ENCODE measurements at regions not wholly inside any gene's neighbourhood (a gene's known extent, or its start where the extent isn't known, plus 50 kb on each side); places are given as distances from the start of the nearest gene placed in this dataset.

DNA sequence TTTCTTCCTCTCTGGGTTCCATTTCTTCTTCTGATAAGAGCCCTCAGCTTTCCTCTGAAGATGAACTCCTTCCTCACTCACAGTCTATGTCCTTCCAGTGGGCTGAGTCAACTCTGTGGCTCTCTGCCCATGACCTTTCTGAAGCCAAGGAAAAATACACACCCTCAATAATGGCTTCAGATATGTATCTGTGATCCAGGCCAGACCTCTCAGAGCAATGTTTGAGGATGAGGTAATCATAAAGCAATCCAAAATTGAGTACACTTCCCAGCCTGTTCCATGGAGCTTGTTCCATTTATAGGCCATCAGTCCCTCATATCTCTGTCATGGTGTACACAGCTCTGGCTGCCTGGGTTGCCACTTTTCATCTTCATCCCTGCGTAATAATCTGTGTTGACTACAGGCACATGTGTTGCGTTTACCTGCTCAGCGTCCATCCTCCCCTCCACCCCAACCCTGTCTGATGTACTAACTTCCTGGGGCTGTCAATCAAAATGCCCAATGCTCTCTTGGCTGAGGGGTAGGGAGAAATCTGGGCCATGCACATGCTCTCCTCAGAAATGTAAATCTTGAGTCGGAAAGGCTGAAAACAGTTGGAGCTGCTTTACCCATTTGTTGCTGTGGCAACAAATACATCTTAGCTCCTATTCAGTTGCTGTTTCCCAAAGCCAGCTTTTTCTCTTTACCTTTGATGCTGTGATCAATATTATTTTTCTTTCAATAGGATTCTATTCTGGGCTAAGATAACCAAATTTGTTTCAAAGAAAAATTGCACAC is 377.8 kb upstream of the TMEM132C start:
- no peak for DNase-seq (ENCODE audit: low spot score)

DNA sequence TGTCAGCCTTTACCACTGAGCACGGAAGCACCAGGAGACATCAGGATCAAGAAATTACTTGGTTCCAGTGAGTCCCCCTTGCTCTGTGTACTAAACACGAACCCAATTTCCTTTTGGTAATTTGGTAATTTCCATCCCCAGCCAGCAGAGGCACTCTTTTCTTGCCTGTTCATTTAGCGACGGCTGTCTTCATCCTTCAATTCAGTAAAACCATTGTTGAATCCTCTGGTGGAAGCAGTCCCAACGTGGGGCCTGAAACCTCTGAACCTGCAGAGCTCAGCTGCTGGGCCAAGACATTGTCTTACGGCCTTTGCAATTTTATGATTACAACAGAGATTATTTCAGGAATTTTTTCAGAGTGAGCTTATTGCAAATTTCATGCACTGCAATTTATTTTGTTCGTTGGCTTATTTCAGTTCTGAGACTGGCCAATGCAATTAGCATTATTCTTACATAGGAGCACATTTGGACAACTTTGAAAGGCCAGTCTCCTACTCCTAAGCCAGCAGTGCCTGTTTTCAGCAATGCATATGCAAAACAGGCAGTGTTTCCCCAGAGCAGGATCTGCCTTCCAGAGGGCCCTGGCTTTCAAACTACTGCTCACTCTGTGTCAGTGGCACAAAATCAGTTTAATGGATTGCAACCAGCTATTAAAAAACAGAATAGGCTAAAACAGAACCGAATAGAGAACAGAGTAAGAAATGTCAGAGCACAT is 372.9 kb upstream of the TMEM132C start:
- no peak for DNase-seq (ENCODE audit: low spot score)

DNA sequence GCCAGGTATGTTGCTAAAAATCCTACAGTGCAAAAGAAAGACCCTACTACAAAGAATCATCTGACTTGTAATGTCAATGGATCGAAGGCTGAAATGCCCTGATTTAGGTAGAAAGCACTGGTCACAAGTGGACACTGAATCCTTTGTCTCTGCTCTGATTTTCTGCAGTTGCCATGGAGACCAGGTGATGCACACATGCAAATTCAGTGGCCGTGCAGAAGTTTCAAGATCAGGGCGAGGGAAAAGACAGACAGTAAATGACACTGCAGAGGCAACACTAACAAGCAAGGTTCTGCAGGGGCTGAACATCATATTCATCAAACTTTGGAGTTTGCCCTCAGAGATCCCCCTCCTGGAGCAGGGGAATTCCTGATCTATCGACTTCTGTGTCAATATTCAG is 370.3 kb upstream of the TMEM132C start:
- DNase-seq (ENCODE audit: low spot score): no peak

DNA sequence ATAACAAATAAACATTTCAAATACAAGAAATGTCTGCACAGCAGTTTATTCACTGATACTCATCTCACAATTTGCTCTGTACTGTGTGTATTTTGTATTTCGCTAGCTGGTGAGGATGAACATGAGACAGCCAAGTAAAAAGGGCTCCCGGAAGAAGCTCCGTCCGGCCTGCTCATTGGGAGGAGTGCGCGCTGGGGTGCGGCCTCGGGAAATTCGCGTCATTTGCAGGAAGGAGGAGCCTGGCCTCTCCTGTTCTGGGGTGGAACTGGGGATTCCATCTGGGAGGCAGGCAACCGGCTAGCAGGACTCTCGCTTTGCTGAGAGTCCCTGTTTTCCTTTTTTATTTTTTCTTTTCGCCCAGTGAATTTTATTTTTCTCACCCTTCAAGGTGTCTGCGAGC is 368.4 kb upstream of the TMEM132C start:
- no peak for DNase-seq (ENCODE audit: low spot score)

DNA sequence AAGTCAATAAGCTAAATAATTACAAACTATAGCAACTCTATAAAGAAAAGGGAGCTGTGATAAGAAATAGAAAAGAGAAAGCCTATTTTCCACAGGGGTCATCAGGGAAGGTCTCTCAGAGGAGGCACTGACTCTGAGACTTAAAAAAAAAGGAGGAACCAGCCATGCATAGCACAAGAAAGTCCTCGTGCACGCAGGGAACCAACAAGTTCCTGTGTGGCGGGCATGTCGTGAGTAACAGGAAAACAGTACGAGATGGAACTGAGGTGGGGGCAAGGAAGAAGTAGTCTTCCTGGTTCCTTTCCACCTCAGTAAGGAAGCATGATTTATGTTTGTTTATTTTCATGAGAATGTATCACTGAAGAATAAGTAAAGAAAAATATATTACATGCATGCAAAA is 367.0 kb upstream of the TMEM132C start:
- no peak for DNase-seq (ENCODE audit: low spot score)

DNA sequence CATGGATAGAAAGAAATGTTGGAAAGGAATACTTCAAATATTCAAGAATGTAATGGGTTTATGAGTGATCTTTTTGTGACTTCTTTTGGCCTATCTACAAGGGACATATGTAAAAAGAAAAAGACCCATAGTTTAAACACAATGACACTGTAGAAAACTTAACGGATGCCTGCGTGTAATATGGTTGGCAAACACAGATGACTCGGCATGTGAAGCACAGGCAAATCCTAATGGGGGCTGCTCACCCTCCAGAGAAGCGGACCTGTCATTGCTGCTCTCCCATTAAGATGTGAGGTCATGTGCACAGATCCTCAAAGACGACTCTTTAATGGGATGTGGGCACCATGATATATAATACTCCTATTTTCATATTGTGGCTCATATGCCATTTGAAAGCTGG is 366.6 kb upstream of the TMEM132C start:
- DNase-seq (ENCODE audit: low spot score): no peak

DNA sequence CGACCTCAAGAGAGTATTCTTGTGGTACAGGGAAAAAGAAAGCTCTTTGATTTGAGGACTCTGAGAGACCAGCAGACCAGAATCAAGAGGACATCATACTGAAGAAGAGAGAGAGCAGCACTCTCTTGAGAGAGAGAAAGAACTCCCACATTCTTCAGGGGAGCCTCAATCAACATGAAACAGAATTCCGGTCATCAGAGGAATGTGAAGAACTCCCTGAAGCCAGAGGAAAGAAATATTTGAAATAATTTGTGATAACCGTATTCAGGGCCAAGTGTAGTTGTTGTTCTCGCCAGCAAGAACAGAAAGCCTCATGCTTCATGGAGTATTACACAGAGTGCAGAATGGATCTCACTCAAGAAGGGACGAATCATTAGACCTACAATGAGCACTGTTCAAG is 363.8 kb upstream of the TMEM132C start:
- DNase-seq (ENCODE audit: low spot score): no peak

DNA sequence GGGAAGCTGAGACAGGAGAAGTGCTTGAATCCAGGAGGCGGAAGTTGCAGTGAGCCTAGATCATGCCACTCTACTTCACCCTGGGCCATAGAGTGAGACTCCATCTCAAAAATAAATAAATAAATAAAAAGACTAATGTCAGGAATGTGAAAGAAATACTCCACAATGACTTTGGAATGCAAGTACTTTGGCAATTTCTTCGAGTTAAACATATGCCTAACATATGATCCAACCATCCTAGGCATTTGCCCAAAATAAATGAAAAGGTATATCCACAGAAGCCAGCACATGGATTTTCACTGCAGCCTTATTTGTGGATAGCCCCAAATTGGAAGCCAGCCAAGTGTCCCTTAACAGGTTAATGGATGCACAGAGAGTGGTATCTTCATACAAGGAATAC is 357.9 kb upstream of the TMEM132C start:
- no peak for DNase-seq (ENCODE audit: low spot score)

DNA sequence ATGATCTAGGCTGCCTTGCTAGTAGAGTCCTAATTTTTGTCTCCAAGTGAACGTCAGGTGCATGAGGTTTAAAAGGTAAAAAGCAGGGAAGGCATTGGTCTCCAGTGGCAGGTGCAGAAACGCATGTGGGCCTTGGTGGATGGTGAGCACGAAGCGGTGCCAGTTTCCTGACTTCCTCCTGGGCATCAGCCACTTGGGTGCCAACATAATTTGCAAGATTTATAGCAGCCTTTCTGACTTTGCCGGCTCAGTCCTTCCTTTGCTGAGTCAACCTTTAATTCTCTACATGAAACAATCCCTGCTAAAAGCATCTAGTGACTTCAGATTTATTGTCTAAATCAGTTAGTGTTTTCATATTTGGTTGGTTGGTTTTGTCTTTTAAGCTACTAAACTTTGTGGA is 355.7 kb upstream of the TMEM132C start:
- DNase-seq (ENCODE audit: low spot score): no peak

DNA sequence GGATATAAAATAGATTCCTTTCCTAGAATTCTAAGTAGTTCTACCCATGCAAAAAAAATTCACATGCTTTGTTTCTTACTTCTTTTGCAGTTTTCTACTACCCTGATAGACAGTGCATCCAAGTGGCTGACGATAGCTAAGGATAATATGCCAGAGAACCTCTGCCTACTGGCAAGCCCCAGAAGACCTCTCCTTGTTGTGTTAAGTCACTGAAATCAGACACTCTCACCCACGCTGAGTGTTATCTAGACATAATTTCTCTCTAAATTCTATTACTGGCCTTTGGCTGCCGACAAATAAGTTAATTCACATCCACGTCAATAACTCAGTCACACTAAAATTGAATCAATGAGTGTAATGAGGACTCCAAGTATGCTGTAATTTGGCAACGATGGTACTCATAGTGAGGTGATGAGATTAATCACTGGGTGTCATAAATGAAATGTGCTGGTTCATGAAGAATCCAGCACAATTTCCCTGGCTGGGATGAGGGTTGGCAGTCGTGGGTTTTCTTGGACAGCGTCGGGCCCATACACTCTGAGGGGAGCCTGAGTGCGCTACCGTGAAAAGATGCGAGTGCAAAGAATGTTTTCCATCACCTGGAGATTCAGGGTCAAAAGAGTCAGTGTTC is 354.8 kb upstream of the TMEM132C start:
- no peak for DNase-seq (ENCODE audit: low spot score)

DNA sequence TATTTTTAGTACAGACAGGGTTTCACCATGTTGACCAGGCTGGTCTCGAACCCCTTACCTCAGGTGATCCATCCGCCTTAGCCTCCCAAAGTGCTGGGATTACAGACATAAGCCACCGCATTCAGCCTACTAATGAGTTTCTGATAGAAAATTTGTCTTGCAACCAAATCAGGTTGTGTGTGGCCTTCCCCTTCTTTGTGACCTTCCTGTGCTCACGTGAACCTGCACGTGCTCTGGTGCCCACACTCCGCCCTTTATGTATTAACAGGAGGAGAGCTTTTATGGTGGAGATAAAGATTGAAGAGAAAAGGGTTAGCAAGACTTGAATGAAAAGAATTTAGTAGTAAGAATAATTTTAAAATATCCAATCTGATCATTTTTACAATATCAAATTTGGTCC is 343.5 kb upstream of the TMEM132C start:
- no peak for DNase-seq (ENCODE audit: low spot score)

DNA sequence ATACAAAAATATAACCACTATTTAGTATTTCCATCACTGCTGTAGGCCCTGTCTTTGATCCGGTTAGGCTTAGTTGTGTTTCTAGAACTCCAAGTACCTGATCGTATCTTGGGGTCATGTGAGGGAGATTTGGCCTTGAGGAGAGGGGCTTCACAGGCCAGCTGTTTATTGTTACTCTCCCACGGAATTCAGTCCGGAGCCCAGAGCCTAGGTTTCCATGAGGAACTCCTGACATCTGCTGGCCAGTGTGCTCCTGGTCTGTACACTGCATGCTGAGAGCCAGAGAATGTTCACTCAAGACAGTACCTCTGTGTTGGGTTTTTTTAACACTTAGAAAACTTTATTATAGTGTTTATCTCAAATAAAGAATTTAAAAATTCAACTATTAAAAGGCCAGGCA is 341.0 kb upstream of the TMEM132C start:
- no peak for DNase-seq (ENCODE audit: low spot score)

DNA sequence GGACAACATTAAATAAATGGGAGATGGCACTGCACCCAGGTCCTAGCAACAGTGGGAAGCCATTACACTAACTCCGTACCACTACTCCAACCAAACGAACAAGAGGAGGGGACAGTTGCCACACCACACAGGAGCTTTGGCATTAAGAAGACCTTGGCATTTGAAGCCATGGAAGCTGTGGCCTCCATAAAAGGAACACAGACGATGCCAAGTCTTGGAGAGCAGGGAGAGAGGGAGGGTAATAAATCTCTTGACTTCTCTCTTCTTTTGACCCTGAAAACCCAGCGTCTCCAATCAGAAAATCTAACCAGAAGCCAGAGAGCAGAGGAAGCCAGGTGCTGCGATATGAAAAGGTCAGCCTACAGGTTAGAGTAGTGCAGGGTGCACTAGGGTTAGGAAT is 338.8 kb upstream of the TMEM132C start:
- DNase-seq (ENCODE audit: low spot score): no peak

DNA sequence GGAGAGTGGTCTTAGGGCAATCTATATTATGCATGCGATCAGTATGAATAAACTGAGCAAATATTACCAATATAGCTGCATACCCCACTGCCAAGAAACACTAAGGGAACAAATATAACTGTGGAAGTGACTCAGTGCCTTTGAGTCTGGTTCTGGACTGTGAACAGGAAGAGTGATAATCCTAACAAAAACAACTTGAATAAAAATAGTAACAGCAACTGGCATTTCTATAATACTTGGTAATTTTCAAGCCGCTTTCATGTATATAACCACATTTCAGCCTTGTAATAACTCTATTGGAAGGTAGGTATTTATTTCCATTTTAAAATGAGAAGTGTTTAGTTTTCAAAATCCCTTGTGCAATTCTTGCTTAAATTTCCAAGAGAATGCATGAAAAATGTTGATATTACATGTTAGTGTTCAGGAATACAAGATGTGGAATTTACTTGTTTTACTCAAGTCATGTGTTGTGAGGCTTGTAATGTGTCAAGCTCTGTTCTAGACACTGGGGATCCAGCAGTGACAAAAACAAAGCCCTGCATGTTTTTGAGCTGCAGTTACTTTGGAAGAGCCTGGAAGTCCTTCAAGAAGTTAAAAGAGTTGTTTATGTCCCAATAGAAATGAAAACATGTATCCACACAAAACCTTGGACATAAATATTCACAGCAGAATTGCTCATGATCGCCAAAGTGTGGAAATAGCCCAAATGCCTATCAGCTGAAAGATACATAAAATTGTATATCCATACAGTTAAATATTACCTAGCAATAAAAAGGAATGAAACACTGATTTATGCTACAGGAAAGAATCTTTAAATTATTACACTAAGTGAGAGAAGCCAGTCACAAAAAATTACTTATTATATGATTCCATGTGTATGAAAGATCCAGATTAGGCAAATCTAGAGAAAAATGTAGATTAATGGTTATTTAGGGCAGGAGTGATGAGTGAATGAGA is 338.1 kb upstream of the TMEM132C start:
- DNase-seq (ENCODE audit: low spot score): no peak

DNA sequence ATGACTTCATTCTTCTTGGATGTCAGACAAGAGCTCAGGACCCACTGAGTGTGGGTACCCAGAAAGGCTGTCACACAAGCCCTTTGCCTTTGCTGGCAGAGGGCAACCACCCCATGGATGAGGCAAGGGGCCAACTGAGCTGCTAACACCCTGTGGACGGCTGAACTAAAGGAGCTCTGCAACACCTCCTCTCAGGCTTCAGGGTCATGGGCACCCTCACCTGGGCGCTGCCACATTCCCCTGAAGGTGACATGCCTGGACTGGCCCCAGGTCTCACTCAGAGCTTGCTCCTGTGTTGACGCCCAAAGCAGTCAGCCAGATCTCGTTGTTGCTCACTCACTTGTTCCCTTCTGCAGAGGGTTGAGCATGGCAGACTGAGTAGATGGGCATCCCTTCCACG is 336.8 kb upstream of the TMEM132C start:
- no peak for DNase-seq (ENCODE audit: low spot score)

DNA sequence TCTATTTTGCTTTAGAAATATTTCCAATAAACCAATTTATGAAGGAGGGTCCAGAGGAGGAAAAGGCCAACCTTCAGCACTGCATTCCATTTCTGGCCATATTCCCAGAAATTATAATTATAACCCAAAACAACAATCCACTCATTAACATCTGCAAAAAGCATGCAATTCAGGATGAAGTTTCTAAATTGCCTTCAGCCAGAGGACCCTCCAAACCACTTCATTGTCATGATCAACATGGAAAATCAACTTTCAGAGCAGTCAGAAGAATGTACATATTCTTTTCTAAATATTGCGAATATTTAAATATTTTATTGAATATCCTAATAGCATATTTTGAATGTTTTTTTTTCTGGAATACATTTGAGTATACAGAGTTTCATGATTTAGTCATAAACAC is 332.6 kb upstream of the TMEM132C start:
- DNase-seq (ENCODE audit: low spot score): no peak

DNA sequence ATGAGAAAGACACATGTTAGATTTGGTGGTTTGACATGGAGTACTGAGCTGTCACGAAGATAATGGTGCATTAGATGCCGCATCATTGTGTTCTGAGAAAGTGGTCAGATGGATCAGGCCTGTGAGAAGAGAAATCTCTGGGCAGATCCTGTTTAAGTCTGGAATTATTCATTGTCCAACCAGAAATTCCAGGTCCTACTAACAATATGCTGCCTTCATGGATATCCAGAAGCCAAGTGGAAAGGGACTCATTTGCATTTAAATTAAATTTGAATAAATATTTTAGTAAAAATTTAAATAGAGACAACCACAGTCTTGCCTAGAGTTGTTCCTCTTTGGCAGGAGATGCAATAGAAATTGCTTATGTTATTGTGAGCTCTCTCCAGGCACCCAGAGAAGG is 330.5 kb upstream of the TMEM132C start:
- DNase-seq (ENCODE audit: low spot score): no peak

DNA sequence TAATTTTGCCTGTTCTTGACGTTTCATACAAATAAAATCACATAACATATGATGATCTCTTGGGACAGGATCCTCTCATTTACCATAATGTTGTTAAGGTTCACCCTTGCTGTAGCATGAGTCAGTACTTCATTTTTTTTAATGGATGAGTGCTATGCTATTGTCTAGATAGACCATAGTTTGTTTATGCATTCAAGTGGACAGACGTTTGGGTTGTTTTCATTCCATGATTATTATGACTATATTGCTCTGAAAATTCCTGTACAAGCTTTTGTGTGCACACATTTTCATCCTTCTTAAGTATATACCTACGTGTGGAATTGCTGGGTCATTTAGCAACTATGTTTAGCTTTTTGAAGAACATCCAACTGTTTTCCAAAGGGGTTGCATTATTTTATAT is 325.6 kb upstream of the TMEM132C start:
- DNase-seq (ENCODE audit: low spot score): no peak

DNA sequence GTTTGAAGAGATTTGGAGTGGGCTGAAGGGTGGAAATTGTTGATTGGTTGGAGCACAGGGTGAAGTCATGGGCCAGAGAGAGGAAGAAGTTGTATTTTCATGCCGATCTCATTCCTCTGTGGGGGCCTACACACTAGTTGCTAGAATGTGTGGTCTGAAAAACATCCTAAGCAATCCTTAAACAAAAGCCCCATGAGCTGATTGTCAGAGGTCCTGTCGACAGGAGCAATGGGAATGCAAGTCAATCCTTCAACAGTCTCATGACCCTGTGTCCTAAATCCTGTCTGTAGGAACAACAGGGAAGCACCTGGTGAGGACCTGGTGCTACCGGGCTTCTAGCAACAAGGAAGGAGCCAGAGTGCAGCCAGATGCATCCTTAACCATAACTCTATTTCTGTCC is 324.0 kb upstream of the TMEM132C start:
- no peak for DNase-seq (ENCODE audit: low spot score)

DNA sequence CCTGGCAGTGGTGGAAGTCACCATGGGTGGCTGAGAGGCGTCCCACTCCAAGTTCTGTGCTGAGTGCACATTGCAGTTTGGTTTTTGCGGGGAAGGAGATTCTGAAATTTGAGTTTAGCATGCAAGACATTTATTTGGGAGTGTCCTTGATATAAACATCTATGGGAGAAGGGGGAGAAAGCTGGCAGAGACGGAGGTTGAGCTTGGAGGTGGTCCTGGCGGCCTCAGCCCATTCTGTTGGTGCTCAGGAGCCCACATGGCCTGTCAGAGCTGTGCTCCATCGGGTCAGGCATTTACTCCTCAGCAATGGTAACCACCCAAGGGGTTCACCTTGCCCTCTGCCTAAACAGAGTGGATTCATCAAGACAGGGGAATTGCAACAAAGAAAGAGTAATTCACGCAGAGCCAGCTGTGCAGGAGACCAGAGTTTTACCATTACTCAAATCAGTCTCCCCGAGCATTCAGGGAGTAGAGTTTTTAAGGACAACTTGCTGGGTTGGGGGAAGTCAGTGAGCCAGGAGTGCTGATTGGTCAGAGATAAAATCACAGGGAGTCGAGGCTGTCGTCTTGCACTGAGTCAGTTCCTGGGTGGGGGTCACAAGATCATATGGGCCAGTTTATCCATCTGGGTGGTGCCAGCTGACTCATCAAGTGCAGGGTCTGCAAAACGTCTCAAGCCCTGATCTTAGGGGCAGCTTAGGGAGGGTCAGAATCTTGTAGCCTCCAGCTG is 323.3 kb upstream of the TMEM132C start:
- no peak for DNase-seq (ENCODE audit: low spot score)

DNA sequence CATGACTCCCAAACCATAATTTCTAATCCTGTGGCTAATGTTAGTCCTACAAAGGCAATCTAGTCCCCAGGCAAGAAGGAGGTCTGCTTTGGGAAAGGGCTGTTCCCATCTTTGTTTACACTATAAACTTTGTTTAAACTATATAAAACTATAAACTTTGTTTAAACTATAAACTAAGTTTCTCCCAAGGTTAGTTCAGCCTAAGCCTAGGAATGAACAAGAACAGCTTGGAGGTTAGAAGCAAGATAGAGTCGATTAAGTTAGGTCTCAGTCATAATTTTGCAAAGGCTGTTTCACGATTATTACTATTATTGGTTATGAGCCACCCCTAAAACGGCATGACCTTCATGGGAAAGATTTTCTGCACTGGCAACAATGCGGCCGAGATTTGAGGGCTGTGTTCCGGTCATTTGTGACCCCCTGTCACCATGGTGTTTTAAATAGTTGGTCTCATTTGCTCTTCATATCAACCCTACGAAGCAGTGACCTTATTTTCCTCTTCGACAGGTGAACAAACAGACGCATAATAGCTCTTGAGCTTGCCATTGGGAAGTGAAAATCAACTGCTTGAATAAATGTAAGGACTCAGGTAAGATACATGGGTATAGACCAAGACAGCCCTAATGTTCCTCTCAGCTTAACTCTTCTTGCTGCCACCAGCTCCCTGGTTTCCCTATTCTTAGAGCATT is 322.6 kb upstream of the TMEM132C start:
- no peak for DNase-seq (ENCODE audit: low spot score)
